M059J (cell line): ENCODE measurements at regions not wholly inside any gene's neighbourhood (a gene's known extent, or its start where the extent isn't known, plus 50 kb on each side); places are given as distances from the start of the nearest gene placed in this dataset.

Source experiments
- DNase-seq: peaks from one replicate; pipeline ENCODE4 v3.0.0-alpha.2; 2012; ENCODE audit warnings: low read depth

DNA sequence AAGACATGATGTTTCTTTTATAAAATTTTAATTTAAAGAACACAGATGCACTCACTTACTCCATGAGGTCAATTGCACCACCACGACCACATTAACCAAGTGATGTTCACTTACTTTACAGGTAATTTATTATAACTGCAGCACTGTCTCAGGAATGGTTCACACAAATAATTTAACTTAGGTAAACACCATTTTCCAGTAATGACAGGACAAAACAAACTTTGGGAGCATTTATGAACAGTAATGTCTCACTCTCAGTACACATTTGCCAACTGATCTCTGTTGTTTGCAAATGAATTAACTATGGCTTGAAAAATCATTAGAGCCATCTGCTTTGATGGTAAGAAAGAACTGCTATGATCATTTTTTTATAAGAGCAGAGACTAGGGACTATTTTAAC is 150.4 kb downstream of the ETV1 start:
- DNase-seq, result no peak
